ENCODE measurements at regions not wholly inside any gene's neighbourhood (a gene's known extent, or its start where the extent isn't known, plus 50 kb on each side); places are given as distances from the start of the nearest gene placed in this dataset.

GRCh38 chr1:230010603-230011332, 56.3 kb upstream of the GALNT2 start:
- in situ Hi-C loops (cut with MboI; ENCODE audit: low sequenced_read_pairs in 4 of 4) (no loop called here), intact Hi-C loops (cut with DNase I; ENCODE audit: low total_unique reads) (loop anchor here (5.0 kb wide), 1 partner anchor 207 kb away; no protein-coding TSS in a partner anchor)
- H3K27me3 ChIP-seq: no peaks in the 10 kb centered on the region
- ATAC-seq: peak in 1 of 2 donors; percentile 50
- DNase-seq: no peak
- TF ChIP-seq CTCF (IDR thresholded peaks at IDR 0.05 in 4 of 5, conservative IDR thresholded peaks at IDR 0.05 in 1 of 5) (no peak), POLR2A (IDR thresholded peaks at IDR 0.05) (no peak)
- H3K4me1 ChIP-seq: peaks cover 25 to 27% of the 10 kb centered on the region in 2 donors
- peak overlapping the region; percentile 28 to 85 (median 49) for H3K27ac ChIP-seq
- no peaks in the 10 kb centered on the region for H3K36me3 ChIP-seq
- H3K9me3 ChIP-seq: no peaks in the 10 kb centered on the region
- no peak overlapping the region for H3K4me3 ChIP-seq

GRCh38 chr1:230011333-230012092, 55.5 kb upstream of the GALNT2 start:
- H3K9me3 ChIP-seq: no peaks in the 10 kb centered on the region
- peak; percentile 49 to 59 for DNase-seq
- in situ Hi-C loops (cut with MboI; ENCODE audit: low sequenced_read_pairs in 4 of 4) (no loop called here), intact Hi-C loops (cut with DNase I; ENCODE audit: low total_unique reads) (loop anchor here (5.0 kb wide), 1 partner anchor 206 kb away; no protein-coding TSS in a partner anchor)
- no peaks in the 10 kb centered on the region for H3K27me3 ChIP-seq
- H3K4me3 ChIP-seq: no peak overlapping the region
- peak in 1 of 5 experiments; percentile 11 for TF ChIP-seq CTCF (IDR thresholded peaks at IDR 0.05 in 4 of 5, conservative IDR thresholded peaks at IDR 0.05 in 1 of 5)
- TF ChIP-seq POLR2A (IDR thresholded peaks at IDR 0.05): no peak
- H3K36me3 ChIP-seq: no peaks in the 10 kb centered on the region
- H3K4me1 ChIP-seq: peaks cover 25 to 27% of the 10 kb centered on the region in 2 donors
- peak; percentile 94 to 97 for ATAC-seq
- peak overlapping the region; percentile 28 to 85 (median 49) for H3K27ac ChIP-seq

DNA sequence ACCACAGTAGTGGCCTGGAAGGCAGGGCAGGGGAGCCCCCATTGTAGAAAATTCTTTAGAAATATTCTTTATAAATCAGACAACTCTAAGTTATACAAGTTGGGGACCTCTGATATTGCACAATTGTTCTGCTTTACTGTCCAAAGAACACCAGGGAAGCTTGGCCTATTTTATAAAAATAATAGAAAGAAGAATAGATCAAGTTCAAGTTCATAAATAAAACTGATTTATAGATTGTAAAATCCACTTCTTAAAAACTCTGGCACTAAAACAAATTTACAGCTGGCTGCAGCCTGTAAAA, 55.0 kb upstream of the GALNT2 start:
- H3K9me3 ChIP-seq: no peaks in the 10 kb centered on the region
- H3K4me3 ChIP-seq: no peak overlapping the region
- in situ Hi-C loops (cut with MboI; ENCODE audit: low sequenced_read_pairs in 4 of 4): no loop called here
- no peaks in the 10 kb centered on the region for H3K27me3 ChIP-seq
- no peaks in the 10 kb centered on the region for H3K36me3 ChIP-seq
- TF ChIP-seq CTCF (IDR thresholded peaks at IDR 0.05 in 4 of 5, conservative IDR thresholded peaks at IDR 0.05 in 1 of 5) (no peak), POLR2A (IDR thresholded peaks at IDR 0.05) (no peak)
- peak overlapping the region; percentile 28 to 85 (median 49) for H3K27ac ChIP-seq
- ATAC-seq: no peak
- peaks cover 25 to 27% of the 10 kb centered on the region in 2 donors for H3K4me1 ChIP-seq
- intact Hi-C loops (cut with DNase I; ENCODE audit: low total_unique reads): loop anchor here (5.0 kb wide), 1 partner anchor 205 kb away; no protein-coding TSS in a partner anchor
- DNase-seq: no peak

DNA sequence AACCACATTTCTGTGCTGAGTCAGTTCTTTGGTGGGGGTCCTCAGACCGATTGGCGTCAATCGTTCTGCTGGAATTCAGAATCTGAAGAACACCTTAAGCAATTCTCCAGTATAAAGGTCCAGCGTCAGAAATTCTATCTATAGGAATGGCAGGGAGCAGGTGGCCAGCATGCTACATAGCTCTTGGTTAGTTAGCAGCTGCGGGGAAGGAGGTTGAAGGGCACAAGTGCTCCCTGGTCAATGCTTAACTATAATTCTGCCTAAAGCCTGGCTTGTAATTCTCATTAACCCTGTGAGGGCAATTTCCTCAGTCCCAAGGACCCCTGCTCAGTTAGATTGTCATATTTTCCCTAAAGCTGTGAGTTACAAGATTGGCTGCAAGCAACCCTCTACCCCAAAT, 54.3 kb upstream of the GALNT2 start:
- Histone ChIP-seq H3K4me1 (peaks cover 25 to 27% of the 10 kb centered on the region in 2 donors), H3K27ac (peak overlapping the region in 1 of 4 donors; percentile 85), H3K4me3 (no peak overlapping the region), H3K27me3 (no peaks in the 10 kb centered on the region), H3K9me3 (no peaks in the 10 kb centered on the region), H3K36me3 (no peaks in the 10 kb centered on the region)
- TF ChIP-seq POLR2A (IDR thresholded peaks at IDR 0.05) (no peak), CTCF (IDR thresholded peaks at IDR 0.05 in 4 of 5, conservative IDR thresholded peaks at IDR 0.05 in 1 of 5) (no peak)
- ATAC-seq (no peak), DNase-seq (no peak)
- in situ Hi-C loops (cut with MboI; ENCODE audit: low sequenced_read_pairs in 4 of 4) (no loop called here), intact Hi-C loops (cut with DNase I; ENCODE audit: low total_unique reads) (loop anchor here (5.0 kb wide), 1 partner anchor 205 kb away; no protein-coding TSS in a partner anchor)
